Mucosa of stomach (tissue), 1 donor: ENCODE measurements at regions not wholly inside any gene's neighbourhood (a gene's known extent, or its start where the extent isn't known, plus 50 kb on each side); places are given as distances from the start of the nearest gene placed in this dataset.
"Not testable (repeated sequence)": the region's sequence is repeated elsewhere in the genome, so short reads cannot be mapped to it uniquely, and the experiment has no call there.

ENCODE experiments used
- H3K27me3 ChIP-seq: one replicate; pipeline ENCODE4 v1.7.0; 2013; ENCODE audit warnings: mild to moderate bottlenecking, low read length; ENCODE audit not compliant: control insufficient read depth, insufficient read depth
- H3K36me3 ChIP-seq: one replicate; pipeline ENCODE4 v1.7.0; 2013; ENCODE audit warnings: low read length; ENCODE audit not compliant: control insufficient read depth, insufficient read depth
- H3K4me1 ChIP-seq: one replicate; pipeline ENCODE4 v1.7.0; 2013; ENCODE audit warnings: mild to moderate bottlenecking, low read length; ENCODE audit not compliant: control insufficient read depth, insufficient read depth
- H3K4me3 ChIP-seq: one replicate; pipeline ENCODE4 v1.7.0; 2013; ENCODE audit warnings: low read length
- H3K9ac ChIP-seq: one replicate; pipeline ENCODE4 v1.7.0; 2013; ENCODE audit warnings: mild to moderate bottlenecking, low read length, moderate library complexity
- H3K9me3 ChIP-seq: one replicate; pipeline ENCODE4 v1.7.0; 2013; ENCODE audit warnings: mild to moderate bottlenecking, low read length, moderate library complexity; ENCODE audit not compliant: control insufficient read depth
- donor health status: Pancreatic carcinoma.

GRCh38 chr20:22682381-22682780 is 98.0 kb upstream of the FOXA2 start:
- Histone ChIP-seq H3K4me1 (peaks cover 7% of the 10 kb centered on the region), H3K9ac (no peak overlapping the region), H3K27me3 (no peaks in the 10 kb centered on the region), H3K36me3 (no peaks in the 10 kb centered on the region), H3K4me3 (no peak overlapping the region), H3K9me3 (peaks cover 6% of the 10 kb centered on the region)

DNA sequence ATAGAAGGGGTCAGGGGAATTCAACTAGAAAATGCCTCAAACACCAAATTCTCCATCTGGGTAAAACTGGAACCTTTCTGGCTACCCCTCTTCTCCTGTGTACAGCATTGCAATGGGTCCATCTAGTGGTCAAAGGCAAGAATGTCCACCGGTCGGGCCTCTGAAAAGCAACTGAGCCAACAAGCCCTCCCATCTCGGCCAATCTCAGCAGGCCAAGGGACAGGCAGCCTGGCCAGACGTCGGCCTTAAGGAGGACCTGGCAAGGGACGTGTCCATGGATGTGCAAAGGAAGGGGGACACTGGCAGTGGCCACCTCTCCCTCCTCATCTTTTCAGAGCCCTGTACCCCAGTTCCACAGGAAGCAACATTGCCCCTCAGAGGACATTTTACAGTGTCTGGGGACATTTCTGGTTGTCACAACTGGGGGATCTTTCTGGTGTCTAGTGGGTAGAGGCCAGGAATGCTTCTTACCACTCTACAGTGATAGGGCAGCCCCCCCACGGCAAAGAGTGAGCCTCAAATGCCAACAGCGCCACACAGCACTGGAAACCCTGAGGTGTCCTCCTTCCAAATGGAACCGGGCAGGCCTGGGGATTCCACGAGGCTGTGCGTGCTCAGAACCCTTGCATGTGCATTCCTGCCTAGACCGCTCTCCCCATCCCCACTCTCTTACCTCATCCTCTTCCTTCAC is 99.8 kb upstream of the FOXA2 start:
- Histone ChIP-seq H3K36me3 (no peaks in the 10 kb centered on the region), H3K27me3 (no peaks in the 10 kb centered on the region), H3K4me3 (no peak overlapping the region), H3K4me1 (peaks cover 10% of the 10 kb centered on the region), H3K9ac (no peak overlapping the region), H3K9me3 (no peaks in the 10 kb centered on the region)

DNA sequence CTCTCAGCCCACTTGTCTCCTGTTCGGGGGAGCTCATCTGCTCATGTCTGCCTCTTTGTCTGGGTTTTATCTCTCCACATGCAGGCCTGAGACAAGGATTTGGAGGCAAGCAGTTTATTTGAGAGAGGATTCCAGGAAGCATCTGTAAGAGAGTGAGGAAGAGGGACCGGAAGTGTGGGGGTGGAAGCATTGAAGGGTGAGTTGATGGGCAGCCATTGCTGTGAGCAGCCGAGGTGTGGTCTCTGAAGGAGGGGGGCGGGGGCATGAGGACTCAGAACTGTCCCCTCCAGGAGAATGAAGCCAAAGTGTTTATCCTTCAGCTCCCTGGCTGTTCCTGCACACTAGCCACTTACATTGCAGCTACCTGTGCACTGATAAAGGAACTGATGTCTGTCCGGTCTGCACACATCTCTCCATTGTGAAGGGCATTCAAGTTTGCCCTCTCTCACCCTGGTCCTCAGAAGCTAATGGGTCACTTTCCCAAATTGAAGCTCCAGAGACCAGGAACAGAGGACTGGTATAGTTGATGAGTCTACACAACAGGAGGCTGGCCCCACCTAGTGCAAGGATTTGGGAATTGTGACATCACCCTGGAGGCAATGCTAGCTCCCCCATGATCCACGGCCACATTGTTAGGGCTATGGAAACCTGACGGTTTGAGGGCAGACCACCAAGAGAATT is 100.5 kb upstream of the FOXA2 start:
- no peaks in the 10 kb centered on the region for H3K36me3 ChIP-seq
- H3K4me1 ChIP-seq: peaks cover 17% of the 10 kb centered on the region
- H3K4me3 ChIP-seq: no peak overlapping the region
- no peaks in the 10 kb centered on the region for H3K27me3 ChIP-seq
- no peak overlapping the region for H3K9ac ChIP-seq
- H3K9me3 ChIP-seq: no peaks in the 10 kb centered on the region

DNA sequence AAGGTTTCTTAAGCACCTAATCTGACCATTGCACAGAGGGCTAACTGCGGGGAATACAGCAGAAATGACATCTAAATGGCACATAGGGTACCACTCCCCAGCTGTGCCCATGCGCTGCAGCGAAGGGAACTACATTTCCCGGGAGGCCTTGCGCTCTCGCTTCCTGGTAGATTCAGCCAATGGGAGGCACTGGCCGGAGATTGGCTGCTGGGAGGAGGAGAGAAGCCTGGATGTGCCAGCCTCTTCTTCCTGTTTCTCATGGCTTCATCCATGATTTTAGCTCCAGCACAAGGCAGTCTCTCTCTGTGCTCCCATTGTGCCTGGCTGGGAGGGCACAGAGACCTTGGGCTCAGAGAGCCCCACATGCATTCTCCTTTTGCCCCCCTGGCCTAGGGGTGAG is 101.7 kb upstream of the FOXA2 start:
- H3K9me3 ChIP-seq: no peaks in the 10 kb centered on the region
- no peaks in the 10 kb centered on the region for H3K36me3 ChIP-seq
- no peaks in the 10 kb centered on the region for H3K27me3 ChIP-seq
- no peak overlapping the region for H3K4me3 ChIP-seq
- H3K9ac ChIP-seq: no peak overlapping the region
- H3K4me1 ChIP-seq: peaks cover 29% of the 10 kb centered on the region

- H3K9me3 ChIP-seq: no peaks in the 10 kb centered on the region
- H3K9ac ChIP-seq: no peak overlapping the region
- peaks cover 40% of the 10 kb centered on the region for H3K4me1 ChIP-seq
- H3K36me3 ChIP-seq: no peaks in the 10 kb centered on the region
- H3K27me3 ChIP-seq: no peaks in the 10 kb centered on the region
- no peak overlapping the region for H3K4me3 ChIP-seq
These were observed 103.4 kb upstream of the FOXA2 start for GRCh38 chr20:22687676-22688349.

- peaks cover 37% of the 10 kb centered on the region for H3K4me1 ChIP-seq
- H3K4me3 ChIP-seq: no peak overlapping the region
- H3K9me3 ChIP-seq: no peaks in the 10 kb centered on the region
- no peaks in the 10 kb centered on the region for H3K36me3 ChIP-seq
- no peaks in the 10 kb centered on the region for H3K27me3 ChIP-seq
- H3K9ac ChIP-seq: no peak overlapping the region
These were observed 104.1 kb upstream of the FOXA2 start for GRCh38 chr20:22688485-22688884.

DNA sequence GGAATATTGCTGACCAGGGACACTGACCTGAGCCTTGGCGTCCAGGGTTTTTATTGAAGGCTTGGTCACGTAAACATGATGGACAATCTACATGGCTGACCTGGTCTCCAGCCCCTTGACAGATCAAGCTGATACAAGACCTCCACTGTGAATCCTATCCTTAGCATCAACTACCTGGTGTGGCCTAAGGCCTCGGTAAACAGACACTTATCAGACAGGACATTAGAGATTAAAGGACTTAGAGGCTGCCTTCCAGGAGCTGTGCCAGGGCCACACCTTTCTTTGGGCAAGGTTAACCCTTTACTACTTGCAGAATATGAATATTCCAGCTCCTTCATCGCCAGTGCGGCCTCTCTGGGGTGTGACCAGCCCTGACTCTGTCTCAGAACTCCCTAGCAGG is 104.9 kb upstream of the FOXA2 start:
- Histone ChIP-seq H3K9me3 (no peaks in the 10 kb centered on the region), H3K27me3 (no peaks in the 10 kb centered on the region), H3K9ac (no peak overlapping the region), H3K36me3 (no peaks in the 10 kb centered on the region), H3K4me3 (no peak overlapping the region), H3K4me1 (peaks cover 37% of the 10 kb centered on the region)

- H3K4me3 ChIP-seq: no peak overlapping the region
- peaks cover 37% of the 10 kb centered on the region for H3K4me1 ChIP-seq
- no peaks in the 10 kb centered on the region for H3K36me3 ChIP-seq
- no peak overlapping the region for H3K9ac ChIP-seq
- no peaks in the 10 kb centered on the region for H3K27me3 ChIP-seq
- H3K9me3 ChIP-seq: no peaks in the 10 kb centered on the region
These were observed 105.6 kb upstream of the FOXA2 start for GRCh38 chr20:22690000-22690399.

DNA sequence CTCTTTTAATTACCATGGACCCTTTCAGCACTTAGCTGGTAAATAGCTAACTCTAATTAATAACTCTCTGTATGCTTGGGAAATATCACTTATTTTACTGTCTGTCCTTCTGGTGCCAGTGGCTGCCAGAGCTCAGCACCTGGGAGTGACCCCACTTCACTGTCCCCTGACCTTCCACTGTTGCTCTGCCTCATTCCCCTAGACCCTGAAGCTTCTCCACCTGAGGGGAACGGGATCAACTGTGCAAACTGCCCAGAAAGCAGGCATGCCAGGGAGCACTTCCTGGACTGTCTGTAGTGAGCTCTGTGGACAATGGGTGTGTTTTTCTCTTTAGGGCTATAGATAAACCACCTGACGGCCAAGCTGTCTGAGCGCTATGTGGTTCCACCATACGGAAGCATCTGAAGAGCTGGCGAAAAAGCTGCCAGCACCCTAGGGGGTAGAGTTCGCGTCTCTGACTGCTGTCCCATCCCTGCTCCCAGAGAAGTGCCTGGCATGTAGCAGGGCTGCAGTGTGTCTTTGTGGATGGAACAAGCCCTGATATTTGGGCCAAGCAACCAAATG is 106.3 kb upstream of the FOXA2 start:
- Histone ChIP-seq H3K9me3 (no peaks in the 10 kb centered on the region), H3K4me3 (no peak overlapping the region), H3K4me1 (peaks cover 37% of the 10 kb centered on the region), H3K36me3 (no peaks in the 10 kb centered on the region), H3K9ac (no peak overlapping the region), H3K27me3 (no peaks in the 10 kb centered on the region)

GRCh38 chr20:22691369-22692118 is 107.2 kb upstream of the FOXA2 start:
- Histone ChIP-seq H3K9me3 (no peaks in the 10 kb centered on the region), H3K36me3 (no peaks in the 10 kb centered on the region), H3K27me3 (no peaks in the 10 kb centered on the region), H3K4me1 (peaks cover 33% of the 10 kb centered on the region), H3K4me3 (no peak overlapping the region), H3K9ac (peak overlapping the region; percentile 36)

- H3K9me3 ChIP-seq: no peaks in the 10 kb centered on the region
- no peaks in the 10 kb centered on the region for H3K27me3 ChIP-seq
- H3K4me3 ChIP-seq: no peak overlapping the region
- no peaks in the 10 kb centered on the region for H3K36me3 ChIP-seq
- peak overlapping the region; percentile 36 for H3K9ac ChIP-seq
- H3K4me1 ChIP-seq: peaks cover 33% of the 10 kb centered on the region
These were observed 107.7 kb upstream of the FOXA2 start for GRCh38 chr20:22692119-22692475.

DNA sequence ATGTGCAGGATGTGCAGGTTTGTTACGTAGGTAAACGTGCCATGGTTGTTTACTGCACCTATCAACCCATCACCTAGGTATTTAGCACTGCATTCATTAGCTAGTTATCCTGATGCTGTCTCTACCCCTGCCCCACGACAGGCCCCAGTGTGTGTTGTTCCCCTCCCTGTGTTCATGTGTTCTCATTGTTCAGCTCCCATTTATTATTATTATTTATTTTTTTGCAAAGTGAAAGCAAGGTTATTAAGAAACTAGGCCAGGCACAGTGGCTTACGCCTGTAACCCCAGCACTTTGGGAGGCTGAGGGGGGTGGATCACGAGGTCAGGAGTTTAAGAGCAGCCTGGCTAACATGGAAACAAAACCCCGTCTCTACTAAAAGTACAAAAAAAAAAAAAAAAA is 108.2 kb upstream of the FOXA2 start:
- H3K9ac ChIP-seq, H3K36me3 ChIP-seq, H3K4me3 ChIP-seq, H3K9me3 ChIP-seq, H3K27me3 ChIP-seq: not testable (repeated sequence)
- peaks cover 33% of the 10 kb centered on the region for H3K4me1 ChIP-seq
